A549 (cell line): ENCODE measurements at regions not wholly inside any gene's neighbourhood (a gene's known extent, or its start where the extent isn't known, plus 50 kb on each side); places are given as distances from the start of the nearest gene placed in this dataset.

Experiments
- ATAC-seq, 2 experiments: fragments of 200-7000 bp in 1 of 2; fragments of >200 bp in 1 of 2; cut with Nextera tagmentation in 1 of 2; cut with Tn5 transposase in 1 of 2; 3 replicates each; pipeline versions ENCODE4 v1.8.0 to v1.9.1; 2018 to 2020; ENCODE audit warnings: mild to moderate bottlenecking in 1 of 2, moderate library complexity in 1 of 2
- CTCF ChIA-PET: fragments of 300-600 bp; sonication (Branson Sonifier 250); formaldehyde crosslinking; extraction: SDS; loops from one replicate; lab custom pipeline; 2021; ENCODE audit warnings: antibody characterized with exemption, inconsistent platforms; lab: Yijun Ruan, JAX
- POLR2A ChIA-PET: fragments of 350-600 bp; formaldehyde crosslinking; extraction: SDS; loops from one replicate; lab custom pipeline; 2021; ENCODE audit warnings: antibody characterized with exemption, inconsistent platforms; lab: Yijun Ruan, JAX
- DNase-seq, 2 experiments: peaks; one replicate each; pipeline versions ENCODE4 v3.0.0 to v3.0.0-alpha.2; 2011 to 2016; ENCODE audit warnings: low read depth in 1 of 2, low spot score in 1 of 2
- FAIRE-seq: peaks from 2 replicates; lab custom pipeline; 2011; peaks lifted over from hg19 to GRCh38; lab: Jason Lieb, UNC
- H3K27ac ChIP-seq, 2 experiments: fragments of >200 bp; sonication (Bioruptor Twin); formaldehyde crosslinking; 3 replicates each; pipeline ENCODE4 v1.5.1; 2016 to 2017
- H3K4me1 ChIP-seq: fragments of >200 bp; sonication (Bioruptor Twin); formaldehyde crosslinking; 3 replicates; pipeline ENCODE4 v1.6.1; 2016
- H3K4me2 ChIP-seq: fragments of >200 bp; sonication (Bioruptor Twin); formaldehyde crosslinking; 3 replicates; pipeline ENCODE4 v1.6.1; 2016
- H3K4me3 ChIP-seq: fragments of >200 bp; sonication (Bioruptor Twin); formaldehyde crosslinking; 3 replicates; pipeline ENCODE4 v1.5.1; 2016
- H3K9me3 ChIP-seq: fragments of >200 bp; sonication (Bioruptor Twin); formaldehyde crosslinking; 3 replicates; pipeline ENCODE4 v1.6.1; 2016
- BHLHE40 ChIP-seq: IDR thresholded peaks from 2 replicates; pipeline ENCODE4 v1.6.1; 2012; ENCODE audit warnings: low read depth, low read length, inconsistent platforms
- CBX2 ChIP-seq: fragments of 200-600 bp; sonication (generic); IDR thresholded peaks from 2 replicates; pipeline ENCODE4 v1.6.1; 2016; ENCODE audit warnings: low read depth, mild to moderate bottlenecking, borderline replicate concordance
- CHD2 ChIP-seq: fragments of 150-350 bp; IDR thresholded peaks from 2 replicates; pipeline ENCODE4 v1.6.1; 2014; ENCODE audit warnings: low read length; ENCODE audit not compliant: partially characterized antibody
- CHD4 ChIP-seq: fragments of 200-600 bp; sonication (generic); IDR thresholded peaks from 2 replicates; pipeline ENCODE4 v1.6.1; 2016; ENCODE audit warnings: antibody characterized with exemption, mild to moderate bottlenecking, borderline replicate concordance
- ELK1 ChIP-seq: fragments of 150-350 bp; IDR thresholded peaks from 2 replicates; pipeline ENCODE4 v1.6.1; 2014; ENCODE audit warnings: low read depth, mild to moderate bottlenecking, low read length
- EP300 ChIP-seq, 2 experiments: fragments of >200 bp; sonication (Bioruptor Twin); formaldehyde crosslinking; IDR thresholded peaks; 2 replicates in 1 of 2; 3 replicates in 1 of 2; pipeline ENCODE4 v1.6.1; 2016 to 2017
- ESRRA ChIP-seq: fragments of 150-350 bp; IDR thresholded peaks from 2 replicates; pipeline ENCODE4 v1.6.1; 2014; ENCODE audit warnings: mild to moderate bottlenecking, low read length, borderline replicate concordance
- HDAC2 ChIP-seq: fragments of 200-600 bp; sonication (generic); IDR thresholded peaks from 2 replicates; pipeline ENCODE4 v1.6.1; 2016
- HEYL ChIP-seq: fragments of 250-450 bp; sonication (Bioruptor Pico); IDR thresholded peaks from 2 replicates; pipeline ENCODE4 v1.8.0; 2021; ENCODE audit warnings: mild to moderate bottlenecking, moderate library complexity
- HMGXB4 ChIP-seq: fragments of 250-450 bp; sonication (Bioruptor Pico); IDR thresholded peaks from 2 replicates; pipeline ENCODE4 v1.5.0; 2021; ENCODE audit warnings: mild to moderate bottlenecking, moderate library complexity, borderline replicate concordance
- HOXB5 ChIP-seq: fragments of 250-450 bp; sonication (Bioruptor Pico); IDR thresholded peaks from 2 replicates; pipeline ENCODE4 v1.5.0; 2020; ENCODE audit warnings: mild to moderate bottlenecking, moderate library complexity
- JUNB ChIP-seq: fragments of >200 bp; sonication (Bioruptor Twin); formaldehyde crosslinking; IDR thresholded peaks from 2 replicates; pipeline ENCODE4 v1.6.1; 2016
- KDM1A ChIP-seq: fragments of 200-600 bp; sonication (generic); IDR thresholded peaks from 2 replicates; pipeline ENCODE4 v1.6.1; 2016; ENCODE audit warnings: low read depth, mild to moderate bottlenecking
- MAFK ChIP-seq: fragments of 450-650 bp; IDR thresholded peaks from 2 replicates; pipeline ENCODE4 v1.6.1; 2014; ENCODE audit not compliant: partially characterized antibody
- MAZ ChIP-seq: fragments of 150-350 bp; IDR thresholded peaks from 2 replicates; pipeline ENCODE4 v1.6.1; 2014; ENCODE audit warnings: antibody characterized with exemption, low read depth, low read length, borderline replicate concordance
- NPAS2 ChIP-seq: fragments of 250-450 bp; sonication (Bioruptor Pico); IDR thresholded peaks from 2 replicates; pipeline ENCODE4 v1.8.0; 2022; ENCODE audit warnings: mild to moderate bottlenecking, moderate library complexity, borderline replicate concordance
- NR3C1 ChIP-seq: fragments of >200 bp; sonication (Bioruptor Twin); formaldehyde crosslinking; IDR thresholded peaks from 3 replicates; pipeline ENCODE4 v1.6.1; 2017
- PBX3 ChIP-seq: IDR thresholded peaks from 2 replicates; pipeline ENCODE4 v1.6.1; 2012
- PHF8 ChIP-seq: fragments of 200-600 bp; sonication (generic); IDR thresholded peaks from 2 replicates; pipeline ENCODE4 v1.6.1; 2016; ENCODE audit warnings: low read depth, mild to moderate bottlenecking, antibody characterized with exemption, moderate library complexity, borderline replicate concordance
- POLR2AphosphoS2 ChIP-seq: conservative IDR thresholded peaks from 2 replicates; pipeline ENCODE4 v1.6.1; 2012; ENCODE audit warnings: low read length, improper control_type of control experiment, inconsistent platforms
- RARB ChIP-seq: fragments of 250-450 bp; sonication (Bioruptor Pico); IDR thresholded peaks from 2 replicates; pipeline ENCODE4 v1.8.0; 2021; ENCODE audit warnings: mild to moderate bottlenecking, moderate library complexity
- RCOR1 ChIP-seq: fragments of 150-350 bp; IDR thresholded peaks from 2 replicates; pipeline ENCODE4 v1.6.1; 2014; ENCODE audit warnings: antibody characterized with exemption, low read length, low read depth
- RFX5 ChIP-seq: fragments of 450-650 bp; IDR thresholded peaks from 2 replicates; pipeline ENCODE4 v1.7.1; 2014; ENCODE audit warnings: antibody characterized with exemption, mild to moderate bottlenecking, moderate library complexity
- RNF2 ChIP-seq: fragments of 200-600 bp; sonication (generic); IDR thresholded peaks from 2 replicates; pipeline ENCODE4 v1.6.1; 2016; ENCODE audit warnings: low read depth, mild to moderate bottlenecking, antibody characterized with exemption, moderate library complexity, borderline replicate concordance
- ZFP36 ChIP-seq: fragments of 450-650 bp; IDR thresholded peaks from 2 replicates; pipeline ENCODE4 v1.6.1; 2014; ENCODE audit warnings: borderline replicate concordance; ENCODE audit not compliant: partially characterized antibody
- WGBS: methylation state at CpG from one replicate; pipeline ENCODE4 v1.1.6; 2017; ENCODE audit errors: missing lambda C conversion rate; 5-methylcytosine and 5-hydroxymethylcytosine counted together

GRCh38 chr5:168204165-168204564, 87.3 kb upstream of the WWC1 start:
- H3K4me2 ChIP-seq, result no peak overlapping the region
- WGBS, result 36% methylated on average over 6 of the region's 6 CpGs
- CTCF ChIA-PET, result interaction anchor here (3.7 kb wide), 1 partner anchor 16 kb away, joined by 15 read pairs; no protein-coding TSS in a partner anchor
- POLR2A ChIA-PET, result no interaction called here
- ATAC-seq, result no peak
- no peak overlapping the region for H3K4me3 ChIP-seq
- no peaks in the 10 kb centered on the region; the same call in 2 of the 3 replicates for H3K9me3 ChIP-seq
- no peak for FAIRE-seq
- H3K4me1 ChIP-seq, result no peaks in the 10 kb centered on the region
- no peak for DNase-seq
- H3K27ac ChIP-seq, result no peak overlapping the region
- TF ChIP-seq MAFK (no peak), JUNB (no peak), HOXB5 (CRISPR knock-in tag) (no peak), ELK1 (no peak), MAZ (no peak), BHLHE40 (no peak), KDM1A (no peak), ZFP36 (no peak), EP300 (IDR thresholded peaks at IDR 0.05) (no peak), HMGXB4 (CRISPR knock-in tag) (no peak), RCOR1 (no peak), RNF2 (no peak)

GRCh38 chr5:168207450-168208029, 83.9 kb upstream of the WWC1 start:
- TF ChIP-seq PHF8 (no peak), CBX2 (no peak), HDAC2 (no peak), POLR2AphosphoS2 (no peak), RCOR1 (no peak), CHD2 (no peak), JUNB (no peak), NR3C1 (no peak), BHLHE40 (no peak), CHD4 (no peak), NPAS2 (CRISPR knock-in tag) (no peak), PBX3 (no peak), ESRRA (no peak), HEYL (CRISPR knock-in tag) (no peak), RARB (CRISPR knock-in tag) (no peak), RFX5 (no peak)
- ChIA-PET POLR2A (no interaction called here), CTCF (no interaction called here)
- Histone ChIP-seq H3K4me2 (no peak overlapping the region), H3K27ac (no peak overlapping the region), H3K9me3 (no peaks in the 10 kb centered on the region; the same call in 2 of the 3 replicates), H3K4me1 (no peaks in the 10 kb centered on the region), H3K4me3 (no peak overlapping the region)
- no peak for FAIRE-seq
- ATAC-seq, result no peak
- WGBS, result 39% methylated on average over 7 of the region's 7 CpGs
- DNase-seq, result no peak
